D721Med (cell line): ENCODE measurements at regions not wholly inside any gene's neighbourhood (a gene's known extent, or its start where the extent isn't known, plus 50 kb on each side); places are given as distances from the start of the nearest gene placed in this dataset.
A peak's percentile ranks its signal among the peaks of the same experiment; 100 is the strongest.
"Not testable (repeated sequence)": the region's sequence is repeated elsewhere in the genome, so short reads cannot be mapped to it uniquely, and the experiment has no call there.

Source experiments
- DNase-seq: peaks from one replicate; pipeline ENCODE4 v3.0.0; 2011; ENCODE audit warnings: low spot score; ENCODE audit not compliant: insufficient read length
- FAIRE-seq: peaks from 2 replicates; lab custom pipeline; 2011; peaks lifted over from hg19 to GRCh38; lab: Jason Lieb, UNC
- CTCF ChIP-seq: IDR thresholded peaks from 2 replicates; pipeline ENCODE4 v1.5.1; 2012; ENCODE audit warnings: mild to moderate bottlenecking, control low read depth; ENCODE audit not compliant: insufficient read depth; ENCODE audit errors: missing control alignments

GRCh38 chr15:25251700-25252390 is 187.0 kb downstream of the UBE3A start:
- no peak for TF ChIP-seq CTCF
- no peak for DNase-seq
- no peak for FAIRE-seq

GRCh38 chr15:25253048-25253973 is 185.5 kb downstream of the UBE3A start:
- DNase-seq, FAIRE-seq: not testable (repeated sequence)

GRCh38 chr15:25268166-25268565 is 170.7 kb downstream of the UBE3A start:
- DNase-seq (no peak), FAIRE-seq (no peak)
- TF ChIP-seq CTCF: peak; percentile 24
